ENCODE measurements at regions not wholly inside any gene's neighbourhood (a gene's known extent, or its start where the extent isn't known, plus 50 kb on each side); places are given as distances from the start of the nearest gene placed in this dataset.

- WGBS (ENCODE audit: insufficient coverage, low coverage, missing lambda C conversion rate), result 0% methylated on average over 1 of the region's 1 CpG
- ATAC-seq (no peak), DNase-seq (ENCODE audit: extremely low read depth in 1 of 4, low spot score in 3 of 4) (no peak), FAIRE-seq (no peak)
- H3K9me3 ChIP-seq (replicated peaks; ENCODE audit: control insufficient read depth, insufficient read depth, low read depth, low read length), result no peaks in the 10 kb centered on the region
- BruUV-seq (replicated peaks), result no TSS peak
- no peak overlapping the region for H3K4me2 ChIP-seq (ENCODE audit: insufficient read depth, low read length)
- in situ Hi-C loops (cut with MboI), result no loop called here
- no peak overlapping the region for H3K27ac ChIP-seq (ENCODE audit: extremely low read depth, low read depth, low read length)
- intact Hi-C loops (cut with micrococcal nuclease), result no loop called here
- H3K9me1 ChIP-seq (ENCODE audit: control insufficient read depth, insufficient read depth, low read length), result no peaks in the 10 kb centered on the region
- ChIA-PET CTCF (ENCODE audit: low intra/inter-chr PET ratio) (no interaction called here), POLR2A (interaction anchor here (0.7 kb wide), 1 partner anchor 347 kb away, joined by 3 read pairs; no protein-coding TSS in a partner anchor)
- no peaks in the 10 kb centered on the region for H3K4me1 ChIP-seq (replicated peaks in 1 of 2; ENCODE audit: control insufficient read depth in 2 of 2, insufficient read depth in 2 of 2, low read length in 2 of 2)
- no peaks in the 10 kb centered on the region for H3K27me3 ChIP-seq (ENCODE audit: control insufficient read depth in 2 of 2, insufficient read depth in 2 of 2, low read length in 2 of 2)
- H3K9ac ChIP-seq (ENCODE audit: insufficient read depth in 1 of 2, low read depth in 2 of 2, low read length in 2 of 2), result no peak overlapping the region
- H4K20me1 ChIP-seq (replicated peaks; ENCODE audit: control insufficient read depth, insufficient read depth, low read length), result no peaks in the 10 kb centered on the region
- no peak overlapping the region for H2AFZ ChIP-seq (ENCODE audit: low read depth, low read length)
- H3K79me2 ChIP-seq (ENCODE audit: control insufficient read depth, insufficient read depth, low read length), result no peaks in the 10 kb centered on the region
- no peaks in the 10 kb centered on the region for H3K36me3 ChIP-seq (ENCODE audit: control insufficient read depth, insufficient read depth, low read length)
- TF ChIP-seq SMARCA5 (IDR thresholded peaks at IDR 0.05) (no peak), RBM22 (IDR thresholded peaks at IDR 0.05; ENCODE audit: low read depth, low read length, poor library complexity, severe bottlenecking) (no peak), BACH1 (tag; IDR thresholded peaks at IDR 0.05) (no peak), CBX2 (IDR thresholded peaks at IDR 0.05; ENCODE audit: insufficient read depth, low read length, poor library complexity, severe bottlenecking) (no peak), HLTF (IDR thresholded peaks at IDR 0.05) (no peak), RERE (CRISPR knock-in tag; IDR thresholded peaks at IDR 0.05; ENCODE audit: borderline replicate concordance) (no peak), RREB1 (CRISPR knock-in tag; IDR thresholded peaks at IDR 0.05) (no peak), FOXO4 (CRISPR knock-in tag; IDR thresholded peaks at IDR 0.05) (no peak), ZNF347 (CRISPR knock-in tag; IDR thresholded peaks at IDR 0.05; ENCODE audit: low read depth) (no peak)
- no peak overlapping the region for H3K4me3 ChIP-seq
These were observed 155.2 kb upstream of the VGLL2 start for GRCh38 chr6:117110146-117110545.
